Vagina (tissue), 2 donors: ENCODE measurements at regions not wholly inside any gene's neighbourhood (a gene's known extent, or its start where the extent isn't known, plus 50 kb on each side); places are given as distances from the start of the nearest gene placed in this dataset.

Source experiments
- CTCF ChIP-seq, 3 experiments: fragments of 450-650 bp in 2 of 3; fragments of 200-600 bp in 1 of 3; sonication (generic) in 1 of 3; IDR thresholded peaks; one replicate each; pipeline ENCODE4 v1.5.1; 2017 to 2019; ENCODE audit warnings: antibody characterized with exemption in 3 of 3, mild to moderate bottlenecking in 2 of 3, moderate library complexity in 2 of 3
- POLR2A ChIP-seq, 2 donors: fragments of 450-650 bp; IDR thresholded peaks; one replicate each; pipeline ENCODE4 v1.6.1; 2017; ENCODE audit warnings: antibody characterized with exemption in 2 of 2, mild to moderate bottlenecking in 2 of 2, moderate library complexity in 2 of 2
- POLR2AphosphoS5 ChIP-seq, 2 donors: sonication (generic); formaldehyde crosslinking; IDR thresholded peaks; one replicate each; pipeline ENCODE4 v1.9.0; 2017; ENCODE audit warnings: antibody characterized with exemption in 2 of 2, mild to moderate bottlenecking in 2 of 2, low read depth in 1 of 2; ENCODE audit not compliant: insufficient read depth in 1 of 2

- TF ChIP-seq CTCF (IDR thresholded peaks at IDR 0.05), result no peak
- no peak for TF ChIP-seq POLR2A (IDR thresholded peaks at IDR 0.05)
- no peak for TF ChIP-seq POLR2AphosphoS5 (IDR thresholded peaks at IDR 0.05; ENCODE audit: insufficient read depth in 1 of 2, low read depth in 1 of 2)
Observed at GRCh38 chr2:153196378-153197058, 282.0 kb downstream of the RPRM start.
